GM23338 (cell line): ENCODE measurements at regions not wholly inside any gene's neighbourhood (a gene's known extent, or its start where the extent isn't known, plus 50 kb on each side); places are given as distances from the start of the nearest gene placed in this dataset.

Experiments used
- CTCF ChIP-seq, 2 experiments: fragments of 200-600 bp in 1 of 2; sonication (generic) in 1 of 2; conservative IDR thresholded peaks; 2 replicates each; pipeline versions ENCODE4 v1.5.1 to v1.6.1; 2016 to 2017; ENCODE audit warnings: antibody characterized with exemption in 2 of 2, low read depth in 2 of 2, mild to moderate bottlenecking in 2 of 2, moderate library complexity in 1 of 2
- EZH2 ChIP-seq: fragments of 200-600 bp; sonication (generic); IDR thresholded peaks from one replicate; pipeline ENCODE4 v1.8.0; 2017; ENCODE audit warnings: antibody characterized with exemption, mild to moderate bottlenecking, low read depth; ENCODE audit not compliant: unreplicated experiment
- EZH2phosphoT487 ChIP-seq: fragments of 200-600 bp; sonication (generic); IDR thresholded peaks from one replicate; pipeline ENCODE4 v1.8.1; 2018; ENCODE audit warnings: antibody characterized with exemption; ENCODE audit not compliant: unreplicated experiment
- POLR2AphosphoS5 ChIP-seq: IDR thresholded peaks from 2 replicates; pipeline ENCODE4 v1.6.1; 2016; ENCODE audit warnings: antibody characterized with exemption, low read depth

- no peak for TF ChIP-seq CTCF (conservative IDR thresholded peaks at IDR 0.05; ENCODE audit: low read depth in 2 of 2)
- no peak for TF ChIP-seq EZH2
- no peak for TF ChIP-seq POLR2AphosphoS5
- no peak for TF ChIP-seq EZH2phosphoT487
Measured at GRCh38 chr9:81814401-81814793, 113.8 kb upstream of the SPATA31D4 start.
